ENCODE measurements at regions not wholly inside any gene's neighbourhood (a gene's known extent, or its start where the extent isn't known, plus 50 kb on each side); places are given as distances from the start of the nearest gene placed in this dataset.

- FAIRE-seq (no peak), ATAC-seq (no peak), DNase-seq (ENCODE audit: low read depth, low spot score) (no peak)
- no TSS peak for BruUV-seq (replicated peaks)
- intact Hi-C loops (cut with micrococcal nuclease; ENCODE audit: unreplicated experiment): no loop called here
- no peak overlapping the region for H3K27ac ChIP-seq (ENCODE audit: control insufficient read depth, insufficient read depth)
- H3K4me3 ChIP-seq: no peak overlapping the region
- no peak overlapping the region for H2AFZ ChIP-seq (ENCODE audit: control insufficient read depth, low read depth, low read length)
- no peaks in the 10 kb centered on the region; a peak in 1 of 4 replicates for H3K27me3 ChIP-seq (replicated peaks in 1 of 2; ENCODE audit: control insufficient read depth in 2 of 2, insufficient read depth in 2 of 2, low read length in 1 of 2)
- ChIA-PET RAD21 (ENCODE audit: unreplicated experiment) (no interaction called here), CTCF (interaction anchor here (1.4 kb wide), 1 partner anchor 27 kb away, joined by 3 read pairs; no protein-coding TSS in a partner anchor), POLR2A (interaction anchor here (0.6 kb wide), 1 partner anchor 1643 kb away, joined by 4 read pairs; no protein-coding TSS in a partner anchor), SMC1A (ENCODE audit: uncharacterized antibody, unreplicated experiment) (no interaction called here)
- H3K4me1 ChIP-seq (ENCODE audit: control insufficient read depth, insufficient read depth, low read length): no peaks in the 10 kb centered on the region
- H3K36me3 ChIP-seq (ENCODE audit: control insufficient read depth in 2 of 2, insufficient read depth in 2 of 2, low read length in 1 of 2): no peaks in the 10 kb centered on the region
- in situ Hi-C loops (cut with MboI): no loop called here
- no peak overlapping the region for H3K4me2 ChIP-seq (ENCODE audit: control insufficient read depth, insufficient read depth)
- no peaks in the 10 kb centered on the region for H3K9me3 ChIP-seq (replicated peaks; ENCODE audit: control insufficient read depth, insufficient read depth, low read length)
- WGBS (ENCODE audit: insufficient coverage, insufficient replicate concordance, low lambda C conversion rate, missing lambda C conversion rate): 8% methylated on average over 2 of the region's 2 CpGs
- H4K20me1 ChIP-seq (ENCODE audit: control insufficient read depth, insufficient read depth): no peaks in the 10 kb centered on the region
- H3K79me2 ChIP-seq (ENCODE audit: control insufficient read depth, insufficient read depth, low read length): no peaks in the 10 kb centered on the region
- no peak overlapping the region for H3K9ac ChIP-seq (ENCODE audit: control insufficient read depth, insufficient read depth, low read length)
- TF ChIP-seq ZZZ3 (IDR thresholded peaks at IDR 0.05; ENCODE audit: control insufficient read depth, insufficient read length, low read depth) (no peak), DPF2 (IDR thresholded peaks at IDR 0.05) (no peak), ZNF592 (IDR thresholded peaks at IDR 0.05) (no peak), PAX8 (IDR thresholded peaks at IDR 0.05) (no peak), FOS (IDR thresholded peaks at IDR 0.05; ENCODE audit: borderline replicate concordance, extremely low read depth, insufficient read length) (no peak), SPI1 (IDR thresholded peaks at IDR 0.05; ENCODE audit: borderline replicate concordance, insufficient read depth, low read depth, low read length) (no peak), POLR2AphosphoS2 (IDR thresholded peaks at IDR 0.05; ENCODE audit: low read depth, low read length) (no peak), RCOR1 (conservative IDR thresholded peaks at IDR 0.05; ENCODE audit: low read depth, low read length) (no peak), ZSCAN29 (IDR thresholded peaks at IDR 0.05) (no peak), SKIL (IDR thresholded peaks at IDR 0.05; ENCODE audit: low read depth, poor library complexity, severe bottlenecking) (no peak), SREBF1 (IDR thresholded peaks at IDR 0.05; ENCODE audit: low read length) (no peak)
These were observed 650.4 kb downstream of the LMO4 start for GRCh38 chr1:87979079-87979478.

Data from GM12878 (cell line).